Tibial artery (tissue), 4 donors: ENCODE measurements at regions not wholly inside any gene's neighbourhood (a gene's known extent, or its start where the extent isn't known, plus 50 kb on each side); places are given as distances from the start of the nearest gene placed in this dataset.

ENCODE experiments used
- DNase-seq, 2 donors: peaks; one replicate each; pipeline ENCODE4 v3.0.0-alpha.2; 2019
- H3K27ac ChIP-seq, 2 donors: fragments of 200-600 bp; sonication (generic) in 1 of 2; 1 replicate in 1 of 2; 2 replicates in 1 of 2; pipeline ENCODE4 v1.5.1; 2018 to 2019; ENCODE audit warnings: mild to moderate bottlenecking in 1 of 2
- H3K27me3 ChIP-seq, 2 donors: fragments of 200-600 bp; sonication (generic) in 1 of 2; one replicate each; pipeline versions ENCODE4 v1.5.1 to v1.6.0; 2016 to 2019
- H3K36me3 ChIP-seq, 3 donors: fragments of 200-600 bp; sonication (generic) in 2 of 3; one replicate each; pipeline ENCODE4 v1.5.1; 2016 to 2019; ENCODE audit warnings: mild to moderate bottlenecking in 2 of 3
- H3K4me1 ChIP-seq, 4 donors: fragments of 200-600 bp; sonication (generic) in 2 of 4; 1 replicate in 3 of 4; 2 replicates in 1 of 4; pipeline ENCODE4 v1.5.1; 2016 to 2019
- H3K4me3 ChIP-seq, 2 donors: fragments of 200-600 bp; sonication (generic) in 1 of 2; 1 replicate in 1 of 2; 2 replicates in 1 of 2; pipeline ENCODE4 v1.5.1; 2018 to 2019; ENCODE audit warnings: mild to moderate bottlenecking in 2 of 2
- H3K9me3 ChIP-seq, 3 donors: fragments of 200-600 bp; sonication (generic) in 1 of 3; one replicate each; pipeline ENCODE4 v1.5.1; 2016 to 2019
- intact Hi-C: fragments of 100-400 bp; cut with DNase I; formaldehyde crosslinking; loops from one replicate; pipeline ENCODE4 v1.15.0; 2023; ENCODE audit warnings: low total_unique reads
- TF ChIP-seq, protein P1 (sequence below), 2 experiments: fragments of 200-600 bp in 1 of 2; fragments of 450-650 bp in 1 of 2; IDR thresholded peaks; one replicate each; pipeline ENCODE4 v1.5.1; 2017 to 2019; ENCODE audit warnings: antibody characterized with exemption in 2 of 2, mild to moderate bottlenecking in 1 of 2, moderate library complexity in 1 of 2

GRCh38 chr11:134743820-134744195 lies 331.8 kb upstream of the B3GAT1 start:
- no peak for DNase-seq
- Histone ChIP-seq H3K27ac (no peak overlapping the region), H3K27me3 (no peaks in the 10 kb centered on the region), H3K9me3 (no peaks in the 10 kb centered on the region), H3K36me3 (no peaks in the 10 kb centered on the region), H3K4me3 (no peak overlapping the region), H3K4me1 (peaks cover 0 to 28% (median 8%) of the 10 kb centered on the region in 4 donors)
- intact Hi-C loops = no loop called here
- TF ChIP-seq, protein P1, sequence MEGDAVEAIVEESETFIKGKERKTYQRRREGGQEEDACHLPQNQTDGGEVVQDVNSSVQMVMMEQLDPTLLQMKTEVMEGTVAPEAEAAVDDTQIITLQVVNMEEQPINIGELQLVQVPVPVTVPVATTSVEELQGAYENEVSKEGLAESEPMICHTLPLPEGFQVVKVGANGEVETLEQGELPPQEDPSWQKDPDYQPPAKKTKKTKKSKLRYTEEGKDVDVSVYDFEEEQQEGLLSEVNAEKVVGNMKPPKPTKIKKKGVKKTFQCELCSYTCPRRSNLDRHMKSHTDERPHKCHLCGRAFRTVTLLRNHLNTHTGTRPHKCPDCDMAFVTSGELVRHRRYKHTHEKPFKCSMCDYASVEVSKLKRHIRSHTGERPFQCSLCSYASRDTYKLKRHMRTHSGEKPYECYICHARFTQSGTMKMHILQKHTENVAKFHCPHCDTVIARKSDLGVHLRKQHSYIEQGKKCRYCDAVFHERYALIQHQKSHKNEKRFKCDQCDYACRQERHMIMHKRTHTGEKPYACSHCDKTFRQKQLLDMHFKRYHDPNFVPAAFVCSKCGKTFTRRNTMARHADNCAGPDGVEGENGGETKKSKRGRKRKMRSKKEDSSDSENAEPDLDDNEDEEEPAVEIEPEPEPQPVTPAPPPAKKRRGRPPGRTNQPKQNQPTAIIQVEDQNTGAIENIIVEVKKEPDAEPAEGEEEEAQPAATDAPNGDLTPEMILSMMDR (IDR thresholded peaks at IDR 0.05) = no peak

DNA sequence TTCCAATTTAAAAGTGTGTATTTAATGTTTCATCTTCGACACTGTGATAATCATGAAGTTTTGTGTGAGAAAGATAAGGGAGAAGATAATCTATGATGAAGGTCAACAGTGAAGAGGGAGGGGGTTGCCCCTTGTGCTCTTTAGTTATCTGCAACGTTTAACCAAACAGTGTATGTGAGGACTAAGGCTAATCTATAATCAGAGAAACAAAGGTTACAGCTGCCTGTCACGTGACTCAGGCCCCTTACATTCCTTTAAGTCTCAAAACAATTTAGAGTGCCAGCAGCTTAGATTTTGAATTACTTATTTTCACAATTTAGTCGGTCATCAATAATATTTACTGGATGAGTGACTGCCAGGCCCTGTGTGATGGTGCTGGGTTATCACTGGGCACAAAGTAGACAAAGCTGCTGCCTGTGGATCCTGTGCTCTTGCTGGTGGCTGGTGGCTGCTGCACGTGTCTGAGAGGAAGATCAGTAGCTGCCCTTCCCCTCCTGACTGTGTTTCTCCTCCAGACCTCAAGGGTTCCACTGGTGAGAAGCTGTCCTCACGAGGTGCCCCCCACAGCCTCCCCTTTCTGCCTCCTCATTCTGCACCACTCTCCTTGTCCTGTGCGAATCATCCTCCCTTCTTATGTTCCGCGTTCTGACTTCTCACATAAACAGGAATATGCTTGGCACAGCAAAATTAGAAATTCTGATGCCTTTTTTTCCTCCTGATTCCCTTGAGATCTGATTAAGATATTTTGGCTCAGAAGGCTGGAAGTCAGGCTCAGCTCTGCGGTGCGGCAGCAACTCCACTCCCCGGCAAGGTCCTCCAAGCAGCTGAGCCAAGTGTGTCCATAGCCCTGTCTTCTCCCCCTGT lies 331.1 kb upstream of the B3GAT1 start:
- intact Hi-C loops = no loop called here
- TF ChIP-seq, protein P1 (IDR thresholded peaks at IDR 0.05) = no peak
- no peak for DNase-seq
- H3K4me1 ChIP-seq = peaks cover 0 to 28% (median 8%) of the 10 kb centered on the region in 4 donors
- no peaks in the 10 kb centered on the region for H3K36me3 ChIP-seq
- peak overlapping the region in 1 of 2 donors; percentile 53 for H3K27ac ChIP-seq
- no peaks in the 10 kb centered on the region for H3K27me3 ChIP-seq
- H3K4me3 ChIP-seq = no peak overlapping the region
- H3K9me3 ChIP-seq = no peaks in the 10 kb centered on the region

DNA sequence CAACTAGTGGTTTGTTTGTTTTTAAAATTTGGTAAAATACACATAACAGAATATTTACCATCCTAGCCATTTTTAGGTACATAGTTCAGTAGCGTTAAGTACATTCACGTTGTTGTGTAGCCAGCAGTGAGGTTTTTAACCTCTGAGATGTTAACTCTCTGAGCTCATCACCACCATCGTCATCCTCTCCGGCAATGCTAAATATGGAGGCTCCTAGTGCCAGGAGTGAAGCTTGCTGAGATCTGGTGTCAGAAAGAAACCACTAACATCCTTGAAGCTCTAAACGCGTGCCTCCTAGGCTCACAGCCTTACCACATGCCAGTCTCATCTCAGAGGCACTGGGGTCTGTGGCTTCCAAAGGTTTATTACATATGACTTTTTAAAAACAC lies 330.2 kb upstream of the B3GAT1 start:
- TF ChIP-seq, protein P1 (IDR thresholded peaks at IDR 0.05) = no peak
- intact Hi-C loops = no loop called here
- Histone ChIP-seq H3K9me3 (no peaks in the 10 kb centered on the region), H3K27me3 (no peaks in the 10 kb centered on the region), H3K4me1 (peaks cover 0 to 28% (median 8%) of the 10 kb centered on the region in 4 donors), H3K27ac (peak overlapping the region in 1 of 2 donors; percentile 53), H3K36me3 (no peaks in the 10 kb centered on the region), H3K4me3 (no peak overlapping the region)
- peak in 1 of 2 donors; percentile 23 for DNase-seq

- intact Hi-C loops = no loop called here
- H3K4me3 ChIP-seq = no peak overlapping the region
- no peaks in the 10 kb centered on the region for H3K9me3 ChIP-seq
- no peaks in the 10 kb centered on the region for H3K27me3 ChIP-seq
- peak overlapping the region in 1 of 2 donors; percentile 53 for H3K27ac ChIP-seq
- H3K36me3 ChIP-seq = no peaks in the 10 kb centered on the region
- peaks cover 0 to 28% (median 8%) of the 10 kb centered on the region in 4 donors for H3K4me1 ChIP-seq
- DNase-seq = peak in 1 of 2 donors; percentile 37
- TF ChIP-seq, protein P1 (IDR thresholded peaks at IDR 0.05) = no peak
Observed at GRCh38 chr11:134741453-134742223, 329.6 kb upstream of the B3GAT1 start.

GRCh38 chr11:134740590-134741261 lies 328.7 kb upstream of the B3GAT1 start:
- Histone ChIP-seq H3K36me3 (no peaks in the 10 kb centered on the region), H3K4me3 (no peak overlapping the region), H3K27ac (peak overlapping the region in 1 of 2 donors; percentile 53), H3K9me3 (no peaks in the 10 kb centered on the region), H3K4me1 (peaks cover 0 to 28% (median 8%) of the 10 kb centered on the region in 4 donors), H3K27me3 (no peaks in the 10 kb centered on the region)
- TF ChIP-seq, protein P1 (IDR thresholded peaks at IDR 0.05) = no peak
- intact Hi-C loops = no loop called here
- peak in 1 of 2 donors; percentile 16 for DNase-seq
